ENCODE measurements at regions not wholly inside any gene's neighbourhood (a gene's known extent, or its start where the extent isn't known, plus 50 kb on each side); places are given as distances from the start of the nearest gene placed in this dataset.

DNA sequence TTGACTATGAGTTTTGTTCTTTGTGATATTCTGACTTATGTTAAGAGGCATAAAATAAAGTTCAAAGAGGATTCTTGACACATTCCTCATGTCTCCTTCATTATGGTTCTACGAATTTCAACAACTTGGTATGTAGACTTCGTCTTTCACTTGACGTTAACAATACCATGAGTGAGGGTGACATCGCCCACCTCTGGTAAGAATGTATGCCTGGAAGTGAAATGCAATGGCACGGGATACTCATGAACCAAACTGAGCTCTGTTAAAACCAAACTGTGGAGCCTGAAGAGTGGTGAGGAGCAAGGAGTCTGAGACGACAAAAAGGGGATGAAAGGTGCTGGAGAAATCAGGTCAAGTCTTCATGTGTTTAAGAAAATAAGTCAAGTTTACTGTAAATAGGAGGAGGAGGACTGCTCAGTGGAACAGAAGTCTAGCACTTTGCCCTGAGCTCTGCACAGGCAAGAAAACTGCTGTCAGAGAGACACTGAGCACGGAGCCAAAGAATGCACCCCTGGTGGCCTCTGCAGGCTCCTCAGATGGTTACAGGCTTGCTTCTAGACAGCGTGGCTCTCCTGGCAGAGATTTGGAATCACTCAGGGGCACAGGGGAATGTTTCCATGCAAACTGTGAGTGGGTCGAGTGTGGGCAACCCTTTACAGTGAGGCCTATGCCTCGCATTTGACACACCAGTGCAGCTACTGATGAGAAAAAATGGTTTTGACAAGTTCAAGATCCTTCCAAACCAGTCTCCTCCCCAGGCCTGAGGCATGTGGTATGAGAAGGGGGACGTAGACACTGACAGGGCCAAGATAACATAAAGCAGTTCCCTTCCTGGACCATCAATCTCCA lies 470.1 kb downstream of the IRX1 start:
- Histone ChIP-seq H4K20me1 (ENCODE audit: control insufficient read depth, insufficient read depth, insufficient read length) (no peaks in the 10 kb centered on the region), H3T11ph (ENCODE audit: low read length) (no peak overlapping the region), H3K56ac (ENCODE audit: insufficient read length, low read depth, low read length) (no peak overlapping the region), H3K14ac (ENCODE audit: insufficient read depth, low read length) (no peak overlapping the region), H2BK12ac (ENCODE audit: insufficient read length, low read depth, low read length) (no peak overlapping the region), H3K4ac (ENCODE audit: low read depth, low read length) (no peak overlapping the region), H3K27me3 (ENCODE audit: insufficient read depth, low read length) (no peaks in the 10 kb centered on the region), H3K4me2 (ENCODE audit: insufficient read depth, insufficient read length, low read length) (no peak overlapping the region), H3K23ac (ENCODE audit: insufficient read length, low read depth, low read length) (no peak overlapping the region), H3K18ac (ENCODE audit: insufficient read length, low read depth, low read length) (no peak overlapping the region), H3K9me3 (ENCODE audit: control insufficient read depth, low read depth, low read length) (no peaks in the 10 kb centered on the region), H2BK20ac (ENCODE audit: low read depth, low read length, poor library complexity, severe bottlenecking) (no peak overlapping the region), H3K4me1 (ENCODE audit: insufficient read depth, low read length) (no peaks in the 10 kb centered on the region), H3K23me2 (ENCODE audit: insufficient read length, low read depth, low read length, poor library complexity, severe bottlenecking) (no peaks in the 10 kb centered on the region), H3K27ac (ENCODE audit: insufficient read length, low read depth, low read length) (no peak overlapping the region), H2AFZ (ENCODE audit: low read length) (no peak overlapping the region), H2BK15ac (ENCODE audit: low read depth, low read length) (no peak overlapping the region), H2AK5ac (ENCODE audit: insufficient read length, low read length) (no peak overlapping the region), H2BK120ac (ENCODE audit: low read depth, low read length, poor library complexity, severe bottlenecking) (no peak overlapping the region), H2BK5ac (ENCODE audit: insufficient read length, low read length) (no peak overlapping the region), H4K5ac (ENCODE audit: insufficient read length, low read depth, low read length) (no peak overlapping the region), H4K91ac (ENCODE audit: insufficient read length, low read depth, low read length) (no peak overlapping the region), H3K79me2 (ENCODE audit: insufficient read depth, low read length) (no peaks in the 10 kb centered on the region), H3K9ac (ENCODE audit: extremely low read depth, insufficient read length, low read length) (no peak overlapping the region), H4K8ac (replicated peaks; ENCODE audit: insufficient read length, low read depth, low read length) (no peak overlapping the region), H3K79me1 (ENCODE audit: insufficient read depth, low read depth, low read length, poor library complexity, severe bottlenecking) (no peaks in the 10 kb centered on the region)
- no peak for DNase-seq
- Mint-ChIP-seq H3K4me3 (no peak overlapping the region), H3K36me3 (ENCODE audit: insufficient read depth in 1 of 3, low read depth in 3 of 3) (no peaks in the 10 kb centered on the region), H3K27ac (no peak overlapping the region; a peak in 1 of 7 replicates), H3K27me3 (ENCODE audit: low read depth) (peaks cover 4% of the 10 kb centered on the region; the same call in 1 of the 2 replicates), H3K4me1 (no peaks in the 10 kb centered on the region), H3K9me3 (no peaks in the 10 kb centered on the region)
- TF ChIP-seq, protein P1, sequence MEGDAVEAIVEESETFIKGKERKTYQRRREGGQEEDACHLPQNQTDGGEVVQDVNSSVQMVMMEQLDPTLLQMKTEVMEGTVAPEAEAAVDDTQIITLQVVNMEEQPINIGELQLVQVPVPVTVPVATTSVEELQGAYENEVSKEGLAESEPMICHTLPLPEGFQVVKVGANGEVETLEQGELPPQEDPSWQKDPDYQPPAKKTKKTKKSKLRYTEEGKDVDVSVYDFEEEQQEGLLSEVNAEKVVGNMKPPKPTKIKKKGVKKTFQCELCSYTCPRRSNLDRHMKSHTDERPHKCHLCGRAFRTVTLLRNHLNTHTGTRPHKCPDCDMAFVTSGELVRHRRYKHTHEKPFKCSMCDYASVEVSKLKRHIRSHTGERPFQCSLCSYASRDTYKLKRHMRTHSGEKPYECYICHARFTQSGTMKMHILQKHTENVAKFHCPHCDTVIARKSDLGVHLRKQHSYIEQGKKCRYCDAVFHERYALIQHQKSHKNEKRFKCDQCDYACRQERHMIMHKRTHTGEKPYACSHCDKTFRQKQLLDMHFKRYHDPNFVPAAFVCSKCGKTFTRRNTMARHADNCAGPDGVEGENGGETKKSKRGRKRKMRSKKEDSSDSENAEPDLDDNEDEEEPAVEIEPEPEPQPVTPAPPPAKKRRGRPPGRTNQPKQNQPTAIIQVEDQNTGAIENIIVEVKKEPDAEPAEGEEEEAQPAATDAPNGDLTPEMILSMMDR (conservative IDR thresholded peaks at IDR 0.05): peak; percentile 27; the same call in 1 of the 3 replicates
- WGBS (ENCODE audit: extremely low coverage, insufficient read length, low lambda C conversion rate): no CpG with 5 or more reads among the region's 11 CpGs

All from H9 (cell line).